ENCODE measurements at regions not wholly inside any gene's neighbourhood (a gene's known extent, or its start where the extent isn't known, plus 50 kb on each side); places are given as distances from the start of the nearest gene placed in this dataset.

GRCh38 chr1:192913683-192914082, 104.8 kb downstream of the RGS2 start:
- no peaks in the 10 kb centered on the region for H4K20me1 ChIP-seq (ENCODE audit: insufficient read depth)
- H3K27ac ChIP-seq (ENCODE audit: low read length) = no peak overlapping the region
- no peaks in the 10 kb centered on the region for H3K9me3 ChIP-seq (ENCODE audit: low read length)
- H3K4me3 ChIP-seq (ENCODE audit: low read length) = no peak overlapping the region
- H3F3A ChIP-seq (ENCODE audit: insufficient read depth, low read length, poor library complexity, severe bottlenecking) = no peaks in the 10 kb centered on the region
- no peaks in the 10 kb centered on the region for H3K9me2 ChIP-seq (ENCODE audit: insufficient read depth, low read length)
- TF ChIP-seq POLR2AphosphoS5 (IDR thresholded peaks at IDR 0.05) (no peak), REST (IDR thresholded peaks at IDR 0.05; ENCODE audit: borderline replicate concordance) (no peak), RAD21 (conservative IDR thresholded peaks at IDR 0.05) (no peak), EP300 (conservative IDR thresholded peaks at IDR 0.05; ENCODE audit: poor library complexity, severe bottlenecking) (no peak), SMC3 (conservative IDR thresholded peaks at IDR 0.05; ENCODE audit: poor library complexity) (no peak)
- no peak overlapping the region for H2AFZ ChIP-seq (ENCODE audit: low read depth, low read length)
- H3K9ac ChIP-seq (ENCODE audit: low read length) = no peak overlapping the region
- no peaks in the 10 kb centered on the region for H3K79me2 ChIP-seq (replicated peaks; ENCODE audit: insufficient read depth, low read length)
- H3K27me3 ChIP-seq (ENCODE audit: insufficient read depth, low read depth, low read length) = no peaks in the 10 kb centered on the region
- H3K4me2 ChIP-seq (ENCODE audit: low read length) = no peak overlapping the region
- no peaks in the 10 kb centered on the region for H3K36me3 ChIP-seq (ENCODE audit: insufficient read depth, low read length)

- H3K27me3 ChIP-seq (ENCODE audit: insufficient read depth, low read depth, low read length) = no peaks in the 10 kb centered on the region
- no peaks in the 10 kb centered on the region for H3K36me3 ChIP-seq (ENCODE audit: insufficient read depth, low read length)
- no peaks in the 10 kb centered on the region for H3K9me3 ChIP-seq (ENCODE audit: low read length)
- no peak overlapping the region for H2AFZ ChIP-seq (ENCODE audit: low read depth, low read length)
- H3K79me2 ChIP-seq (replicated peaks; ENCODE audit: insufficient read depth, low read length) = no peaks in the 10 kb centered on the region
- no peak overlapping the region for H3K4me2 ChIP-seq (ENCODE audit: low read length)
- no peak overlapping the region for H3K4me3 ChIP-seq (ENCODE audit: low read length)
- TF ChIP-seq TAF1 (IDR thresholded peaks at IDR 0.05; ENCODE audit: low read depth) (no peak), SMC3 (conservative IDR thresholded peaks at IDR 0.05; ENCODE audit: poor library complexity) (no peak), EP300 (conservative IDR thresholded peaks at IDR 0.05; ENCODE audit: poor library complexity, severe bottlenecking) (no peak), POLR2AphosphoS5 (IDR thresholded peaks at IDR 0.05) (no peak), RAD21 (conservative IDR thresholded peaks at IDR 0.05) (no peak), MXI1 (conservative IDR thresholded peaks at IDR 0.05; ENCODE audit: poor library complexity, severe bottlenecking) (no peak)
- no peaks in the 10 kb centered on the region for H3K9me2 ChIP-seq (ENCODE audit: insufficient read depth, low read length)
- no peaks in the 10 kb centered on the region for H4K20me1 ChIP-seq (ENCODE audit: insufficient read depth)
- H3F3A ChIP-seq (ENCODE audit: insufficient read depth, low read length, poor library complexity, severe bottlenecking) = no peaks in the 10 kb centered on the region
- H3K27ac ChIP-seq (ENCODE audit: low read length) = no peak overlapping the region
- no peak overlapping the region for H3K9ac ChIP-seq (ENCODE audit: low read length)
Observed at GRCh38 chr1:192914092-192914491, 105.3 kb downstream of the RGS2 start.

DNA sequence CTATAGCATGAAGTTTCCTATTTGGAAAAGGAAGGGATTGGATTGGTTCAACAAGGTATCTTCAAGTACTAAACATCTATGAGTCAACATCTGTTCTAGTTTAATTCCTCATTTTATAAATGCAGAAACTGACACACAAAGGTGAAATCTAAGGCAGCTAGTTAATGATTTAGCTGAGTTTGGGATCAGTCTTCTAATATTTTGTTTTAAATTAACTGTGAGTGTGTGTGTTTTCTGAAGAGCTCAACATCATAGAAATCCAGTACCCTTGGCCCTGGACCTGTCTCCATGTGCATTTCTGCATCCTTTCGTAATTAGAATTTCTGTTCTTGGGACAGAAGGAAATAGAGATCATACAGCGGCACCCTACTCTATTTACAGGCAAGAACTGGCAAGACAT, 105.9 kb downstream of the RGS2 start:
- no peaks in the 10 kb centered on the region for H3K27me3 ChIP-seq (ENCODE audit: insufficient read depth, low read depth, low read length)
- TF ChIP-seq TAF1 (IDR thresholded peaks at IDR 0.05; ENCODE audit: low read depth) (no peak), POLR2AphosphoS5 (IDR thresholded peaks at IDR 0.05) (no peak), EZH2 (IDR thresholded peaks at IDR 0.05; ENCODE audit: borderline replicate concordance, insufficient read depth, low read length, poor library complexity, severe bottlenecking) (no peak), RAD21 (conservative IDR thresholded peaks at IDR 0.05) (no peak), EP300 (conservative IDR thresholded peaks at IDR 0.05; ENCODE audit: poor library complexity, severe bottlenecking) (no peak), SMC3 (conservative IDR thresholded peaks at IDR 0.05; ENCODE audit: poor library complexity) (no peak), REST (IDR thresholded peaks at IDR 0.05; ENCODE audit: borderline replicate concordance) (no peak), MXI1 (conservative IDR thresholded peaks at IDR 0.05; ENCODE audit: poor library complexity, severe bottlenecking) (no peak)
- TF ChIP-seq, protein P1, sequence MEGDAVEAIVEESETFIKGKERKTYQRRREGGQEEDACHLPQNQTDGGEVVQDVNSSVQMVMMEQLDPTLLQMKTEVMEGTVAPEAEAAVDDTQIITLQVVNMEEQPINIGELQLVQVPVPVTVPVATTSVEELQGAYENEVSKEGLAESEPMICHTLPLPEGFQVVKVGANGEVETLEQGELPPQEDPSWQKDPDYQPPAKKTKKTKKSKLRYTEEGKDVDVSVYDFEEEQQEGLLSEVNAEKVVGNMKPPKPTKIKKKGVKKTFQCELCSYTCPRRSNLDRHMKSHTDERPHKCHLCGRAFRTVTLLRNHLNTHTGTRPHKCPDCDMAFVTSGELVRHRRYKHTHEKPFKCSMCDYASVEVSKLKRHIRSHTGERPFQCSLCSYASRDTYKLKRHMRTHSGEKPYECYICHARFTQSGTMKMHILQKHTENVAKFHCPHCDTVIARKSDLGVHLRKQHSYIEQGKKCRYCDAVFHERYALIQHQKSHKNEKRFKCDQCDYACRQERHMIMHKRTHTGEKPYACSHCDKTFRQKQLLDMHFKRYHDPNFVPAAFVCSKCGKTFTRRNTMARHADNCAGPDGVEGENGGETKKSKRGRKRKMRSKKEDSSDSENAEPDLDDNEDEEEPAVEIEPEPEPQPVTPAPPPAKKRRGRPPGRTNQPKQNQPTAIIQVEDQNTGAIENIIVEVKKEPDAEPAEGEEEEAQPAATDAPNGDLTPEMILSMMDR (IDR thresholded peaks at IDR 0.05; ENCODE audit: poor library complexity, severe bottlenecking) = no peak
- no peak overlapping the region for H3K4me3 ChIP-seq (ENCODE audit: low read length)
- no peaks in the 10 kb centered on the region for H3K79me2 ChIP-seq (replicated peaks; ENCODE audit: insufficient read depth, low read length)
- no peak overlapping the region for H3K27ac ChIP-seq (ENCODE audit: low read length)
- H3F3A ChIP-seq (ENCODE audit: insufficient read depth, low read length, poor library complexity, severe bottlenecking) = no peaks in the 10 kb centered on the region
- H3K4me2 ChIP-seq (ENCODE audit: low read length) = no peak overlapping the region
- no peaks in the 10 kb centered on the region for H3K9me3 ChIP-seq (ENCODE audit: low read length)
- H4K20me1 ChIP-seq (ENCODE audit: insufficient read depth) = no peaks in the 10 kb centered on the region
- no peaks in the 10 kb centered on the region for H3K9me2 ChIP-seq (ENCODE audit: insufficient read depth, low read length)
- no peaks in the 10 kb centered on the region for H3K36me3 ChIP-seq (ENCODE audit: insufficient read depth, low read length)
- H2AFZ ChIP-seq (ENCODE audit: low read depth, low read length) = no peak overlapping the region
- no peak overlapping the region for H3K9ac ChIP-seq (ENCODE audit: low read length)
